ENCODE measurements at regions not wholly inside any gene's neighbourhood (a gene's known extent, or its start where the extent isn't known, plus 50 kb on each side); places are given as distances from the start of the nearest gene placed in this dataset.
A peak's percentile ranks its signal among the peaks of the same experiment; 100 is the strongest.
"Not testable (repeated sequence)": the region's sequence is repeated elsewhere in the genome, so short reads cannot be mapped to it uniquely, and the experiment has no call there.

DNA sequence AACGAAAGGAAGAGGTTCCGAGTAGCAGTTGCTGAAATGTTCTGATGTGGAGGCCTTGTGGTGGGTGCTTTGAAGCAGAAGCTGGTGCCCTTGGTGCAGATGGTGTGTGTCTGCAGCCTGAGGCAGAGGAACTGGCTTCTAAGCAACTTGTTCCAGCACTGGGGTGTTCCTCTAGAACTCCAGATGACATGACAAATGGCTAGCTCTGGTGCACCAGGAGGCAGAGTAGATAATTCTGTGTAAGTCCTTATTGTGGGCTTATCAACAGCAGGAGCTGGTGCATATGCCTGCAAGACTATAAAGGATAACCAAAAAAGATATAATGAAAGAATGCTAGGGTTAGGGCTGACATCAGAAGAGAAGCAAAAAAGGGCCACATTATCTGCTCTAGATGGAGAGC is 76.5 kb downstream of the ARL5B start:
- no peak for DNase-seq (ENCODE audit: low read depth in 2 of 2)

DNA sequence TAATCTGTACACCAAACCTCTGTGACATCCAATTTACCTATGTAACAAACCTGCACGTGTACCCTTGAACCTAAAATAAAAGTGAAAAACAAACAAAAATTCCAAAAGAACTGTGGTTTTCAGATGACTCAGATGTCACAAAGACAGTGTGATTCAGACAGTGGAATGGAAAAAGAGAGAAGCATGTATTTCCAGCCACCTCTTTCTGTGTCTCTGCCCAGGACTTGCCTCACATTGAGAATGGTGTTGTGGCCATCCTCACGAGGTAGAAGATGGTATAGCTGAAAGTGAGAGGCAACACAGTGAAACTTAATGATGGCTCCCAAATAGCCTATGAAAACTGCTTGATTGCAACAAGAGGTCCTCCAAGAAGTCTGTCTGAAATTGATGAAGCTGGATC is 78.0 kb downstream of the ARL5B start:
- DNase-seq (ENCODE audit: low read depth in 2 of 2) = no peak

DNA sequence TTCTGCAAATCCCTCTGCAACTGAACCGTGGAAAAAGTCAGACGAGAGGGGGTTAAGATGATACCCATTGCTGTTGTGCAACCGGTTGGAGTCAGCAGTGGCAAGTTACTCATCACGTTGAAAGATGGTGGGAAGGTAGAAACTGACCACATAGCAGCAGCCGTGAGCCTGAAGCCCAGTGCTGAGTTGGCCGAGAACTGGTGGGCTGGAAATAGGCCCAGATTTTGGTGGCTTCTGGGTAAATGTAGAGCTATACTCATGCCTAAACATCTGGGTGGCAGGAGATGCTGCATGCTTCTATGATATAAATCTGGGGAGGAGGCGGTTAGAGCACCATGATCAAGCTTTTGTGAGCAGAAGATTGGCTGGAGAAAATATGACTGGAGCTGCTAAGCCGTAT is 78.6 kb downstream of the ARL5B start:
- no peak for DNase-seq (ENCODE audit: low read depth in 2 of 2)

DNA sequence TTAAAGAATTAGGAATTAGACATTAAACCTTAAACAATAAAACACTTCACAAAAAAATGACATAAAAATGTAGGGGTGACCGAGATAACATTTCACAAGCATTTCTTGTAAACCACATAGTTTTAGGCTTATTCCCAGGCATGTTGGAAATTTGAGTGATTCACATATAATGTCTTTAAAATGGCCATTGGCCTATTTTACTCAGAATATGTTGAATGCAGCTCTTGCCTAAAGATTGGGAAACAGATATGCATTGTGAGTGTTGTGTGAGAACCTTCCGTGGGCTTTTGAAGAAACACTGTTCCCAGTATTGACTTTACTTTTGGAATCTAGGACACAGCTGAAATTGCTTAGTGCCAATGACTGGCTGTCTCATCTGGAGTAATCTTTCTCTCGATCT is 79.6 kb downstream of the ARL5B start:
- DNase-seq (ENCODE audit: low read depth in 2 of 2) = no peak

DNA sequence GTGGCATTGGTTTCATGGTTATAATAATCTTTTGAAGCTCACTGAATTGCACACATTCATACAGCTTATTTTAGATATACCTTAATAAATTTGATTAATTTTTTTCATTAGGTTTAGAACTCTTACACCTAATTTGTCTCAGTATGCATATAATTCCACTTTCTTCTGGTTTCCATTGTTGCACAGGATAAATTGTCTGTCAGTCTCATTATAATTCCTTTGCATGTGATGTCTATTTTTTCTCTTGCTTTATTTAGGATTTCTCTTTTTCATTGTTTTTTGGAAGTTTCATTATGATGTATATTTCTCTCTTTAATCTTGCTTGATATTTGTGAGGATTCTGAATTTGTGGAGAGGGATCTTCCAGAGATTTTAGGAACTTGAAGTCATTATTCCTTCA is 84.7 kb downstream of the ARL5B start:
- DNase-seq (ENCODE audit: low read depth in 2 of 2) = no peak

DNA sequence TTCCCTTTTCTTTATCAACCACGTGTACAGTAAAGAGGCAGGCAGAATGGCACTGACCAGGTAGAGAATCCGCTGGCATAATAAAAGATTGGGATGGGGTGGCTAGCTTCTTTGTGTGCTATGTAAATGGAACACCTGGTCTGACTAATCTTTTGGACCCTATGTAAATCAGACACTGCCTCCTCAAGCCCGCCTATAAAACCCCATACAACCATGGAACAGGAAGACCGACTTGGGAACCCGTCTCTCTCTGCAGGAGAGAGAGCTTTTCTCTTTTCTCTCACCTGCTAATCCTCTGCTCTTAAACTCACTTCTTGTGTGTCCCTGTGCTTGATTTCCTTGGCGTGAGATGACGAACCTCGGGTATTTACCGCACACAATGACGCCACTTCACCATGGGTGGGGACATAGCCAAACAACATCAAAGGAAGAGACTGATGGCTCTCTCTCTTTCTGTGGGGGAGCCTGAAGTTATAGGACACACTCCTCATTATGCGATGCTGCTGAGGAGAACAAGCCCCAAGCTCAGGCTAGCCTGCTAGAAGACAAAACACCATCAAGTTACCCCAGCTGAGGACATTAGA is 94.2 kb downstream of the ARL5B start:
- no peak for DNase-seq (ENCODE audit: low read depth in 2 of 2)

DNA sequence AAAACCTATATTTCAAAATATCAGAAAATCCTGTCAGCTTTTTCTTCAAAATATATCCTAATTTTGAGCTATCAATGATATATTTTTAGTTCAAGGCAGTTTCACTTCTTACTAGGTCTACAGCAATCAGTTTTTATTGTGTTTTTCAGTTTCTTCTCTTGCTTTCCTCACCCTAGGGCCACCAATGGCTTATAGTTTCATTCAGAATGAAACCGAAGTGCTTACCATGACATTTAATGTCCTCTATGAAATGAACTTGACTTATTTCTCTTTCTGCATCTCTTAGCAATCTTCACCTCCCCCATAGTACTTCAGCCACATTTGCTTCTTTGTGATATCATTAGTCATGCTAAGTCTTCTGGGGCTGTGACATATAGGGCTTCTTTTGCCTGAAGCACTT is 100.3 kb downstream of the ARL5B start:
- DNase-seq (ENCODE audit: low read depth in 2 of 2) = no peak

DNA sequence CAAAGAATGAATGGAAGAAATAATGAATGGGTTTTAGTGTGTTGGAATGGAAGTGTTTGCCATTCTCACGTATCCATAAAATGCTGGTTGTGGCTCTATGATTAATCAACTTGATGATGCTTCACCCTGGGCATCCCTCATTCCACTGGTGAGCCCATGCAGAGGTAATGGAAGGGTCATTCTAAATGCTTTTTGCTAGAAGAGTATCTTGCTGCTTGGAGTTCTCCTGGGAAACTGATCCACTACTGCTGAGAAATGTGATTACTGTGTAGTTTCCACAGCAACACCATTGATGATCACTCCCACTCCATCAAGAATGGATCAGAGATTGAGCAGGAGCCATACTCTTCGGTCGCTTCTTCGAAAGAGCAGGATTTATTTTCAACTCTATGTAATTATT is 101.6 kb downstream of the ARL5B start:
- no peak for DNase-seq (ENCODE audit: low read depth in 2 of 2)

DNA sequence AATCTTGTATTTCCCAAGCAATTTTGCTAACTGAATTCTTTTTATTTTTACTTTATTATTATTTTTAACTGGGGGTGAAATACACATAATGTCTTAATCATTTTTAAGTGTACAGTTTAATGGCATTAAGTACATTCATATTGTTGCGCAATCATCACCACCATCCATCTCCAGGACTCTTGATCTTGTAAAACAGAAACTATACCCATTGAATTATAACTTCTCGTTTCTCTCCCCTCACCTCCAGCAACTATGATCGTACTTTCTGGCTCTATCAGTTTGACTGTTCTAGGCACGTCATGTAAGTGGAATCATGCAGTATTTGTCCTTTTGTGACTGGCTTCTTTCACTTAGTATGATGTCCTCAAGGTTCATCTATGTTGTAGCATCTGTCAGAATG is 108.8 kb downstream of the ARL5B start:
- no peak for DNase-seq (ENCODE audit: low read depth in 2 of 2)

DNA sequence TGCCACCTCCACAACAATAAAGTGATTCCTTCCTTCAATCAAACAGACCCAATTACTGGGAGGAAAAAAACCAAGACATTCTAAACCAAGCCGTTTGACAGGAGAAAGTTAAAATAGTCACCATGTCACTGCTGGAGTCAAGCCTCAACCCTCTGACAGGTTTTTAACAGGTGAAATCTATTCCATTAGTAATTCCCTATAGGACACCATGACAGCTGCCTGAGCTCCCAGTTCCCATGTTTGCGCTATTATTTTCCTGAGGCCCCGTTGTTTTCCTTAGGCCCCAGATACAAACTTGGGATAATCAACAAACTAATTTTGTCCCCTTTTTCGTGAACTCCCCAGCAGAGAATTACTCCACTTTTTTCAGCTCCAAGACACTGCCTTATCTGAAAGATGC is 113.9 kb downstream of the ARL5B start:
- DNase-seq (ENCODE audit: low read depth in 2 of 2) = no peak

DNA sequence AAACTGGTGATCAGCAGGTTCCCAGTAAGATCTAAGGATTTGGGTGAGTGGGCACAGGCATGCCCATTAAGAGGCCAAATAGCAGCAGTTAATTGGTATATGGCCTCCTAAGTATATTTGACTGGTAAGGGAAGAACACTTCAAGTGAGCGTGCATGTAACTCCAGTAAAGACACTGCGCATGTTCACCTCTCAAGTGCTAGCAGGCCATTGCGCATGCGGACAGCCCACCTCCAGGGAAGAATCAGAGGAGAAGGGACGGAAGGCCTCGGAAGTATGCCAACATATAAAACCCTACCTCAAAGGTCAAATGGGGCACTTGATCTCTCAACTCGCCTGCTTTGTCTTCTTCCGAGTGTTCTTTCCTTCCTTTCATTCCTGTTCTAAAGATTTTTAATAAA is 118.0 kb downstream of the ARL5B start:
- no peak for DNase-seq (ENCODE audit: low read depth in 2 of 2)

DNA sequence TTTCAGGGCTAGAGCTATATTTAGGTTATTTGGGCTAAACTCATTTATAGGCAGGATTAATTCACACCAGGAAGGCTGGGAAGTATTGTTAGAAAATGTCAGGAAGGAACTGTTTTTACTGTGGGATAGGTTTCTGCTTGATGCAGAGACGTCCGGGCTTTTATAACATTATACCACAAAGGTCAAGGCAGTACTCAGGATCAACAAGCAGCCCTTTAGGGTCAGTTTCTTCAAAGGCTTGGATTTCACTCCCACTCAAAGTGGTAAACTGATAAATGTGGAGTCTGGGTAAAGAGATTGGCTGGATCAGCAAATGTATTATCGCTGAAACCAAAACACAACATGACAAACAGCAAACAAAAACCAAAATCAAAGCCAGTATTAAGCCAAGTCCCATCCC is 127.2 kb downstream of the ARL5B start:
- DNase-seq (ENCODE audit: low read depth in 2 of 2) = no peak

DNA sequence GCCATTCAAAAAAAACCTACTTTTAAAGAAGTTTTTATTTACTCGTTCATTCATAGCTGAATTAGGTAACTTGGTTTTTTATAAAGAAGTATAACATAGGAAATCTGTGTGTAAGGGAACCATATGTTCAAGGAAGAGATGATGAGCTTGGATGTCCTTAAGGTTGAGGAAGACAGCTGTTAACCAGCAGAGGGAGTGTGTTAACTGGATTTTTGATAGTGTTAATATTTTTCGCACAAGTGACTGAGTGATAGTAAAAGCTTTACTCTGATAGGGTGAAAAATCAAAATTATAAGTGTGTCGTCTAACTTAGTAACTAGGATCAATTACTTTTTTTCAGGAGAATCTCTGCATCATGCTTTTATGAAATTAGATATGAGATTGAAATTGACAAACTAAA is 134.7 kb downstream of the ARL5B start:
- DNase-seq (ENCODE audit: low read depth in 2 of 2) = no peak

DNA sequence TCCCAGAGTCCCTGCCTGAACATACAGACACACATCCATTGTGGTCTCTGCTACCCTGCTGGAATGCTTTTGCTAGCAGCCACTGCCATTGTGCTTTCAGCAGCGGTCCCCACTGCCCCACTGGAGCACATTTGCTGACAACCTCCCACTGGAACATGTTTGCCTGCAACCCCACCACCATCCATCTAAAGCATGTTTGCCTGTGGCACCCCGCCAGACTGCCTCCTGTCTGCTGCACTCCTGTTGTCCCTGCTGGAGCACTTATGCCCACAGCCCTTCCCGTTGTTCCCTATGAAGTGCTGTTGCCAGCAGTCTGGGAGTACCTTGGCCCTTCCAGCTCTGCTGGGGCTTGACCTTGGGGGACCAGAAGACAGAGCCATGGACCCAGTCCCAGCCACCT is 136.3 kb downstream of the ARL5B start:
- no peak for DNase-seq (ENCODE audit: low read depth in 2 of 2)

DNA sequence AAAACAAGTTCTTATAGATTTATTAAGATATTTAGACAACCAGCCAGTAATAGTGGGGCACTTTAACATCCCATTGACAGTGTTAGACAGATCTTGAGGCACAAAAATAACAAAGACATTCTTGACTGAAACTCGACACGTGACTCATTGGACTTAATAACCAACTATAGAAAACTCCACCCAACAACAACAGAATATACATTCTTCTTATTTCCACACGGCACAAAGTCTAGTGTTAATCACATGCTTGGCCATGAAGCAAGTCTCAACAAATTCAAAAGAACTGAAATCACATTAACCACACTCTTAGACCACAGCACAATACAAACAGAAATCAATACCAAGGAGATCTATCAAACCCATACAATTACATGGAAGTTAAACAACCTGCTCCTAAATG is 138.1 kb downstream of the ARL5B start:
- DNase-seq (ENCODE audit: low read depth in 2 of 2) = no peak

DNA sequence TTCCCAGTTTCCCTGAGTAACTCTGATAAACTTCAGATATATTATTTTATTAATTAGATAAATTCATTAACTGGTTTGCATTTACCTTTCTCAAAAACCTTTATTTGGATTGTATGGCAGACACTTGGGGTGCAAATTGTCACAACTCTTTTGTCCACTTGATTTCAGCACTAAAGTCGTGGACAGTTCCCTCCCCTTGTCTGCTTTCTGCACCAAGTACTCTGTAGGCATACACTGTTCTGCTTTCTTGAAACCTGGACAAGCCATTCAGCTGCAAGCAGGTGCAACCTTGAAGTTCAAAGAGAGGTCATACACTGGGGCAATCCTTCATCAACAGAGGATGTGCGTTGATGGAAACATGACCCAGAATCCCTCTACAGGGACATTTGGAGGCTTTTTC is 162.9 kb downstream of the ARL5B start:
- DNase-seq (ENCODE audit: low read depth in 2 of 2) = peak; percentile 1 to 26

DNA sequence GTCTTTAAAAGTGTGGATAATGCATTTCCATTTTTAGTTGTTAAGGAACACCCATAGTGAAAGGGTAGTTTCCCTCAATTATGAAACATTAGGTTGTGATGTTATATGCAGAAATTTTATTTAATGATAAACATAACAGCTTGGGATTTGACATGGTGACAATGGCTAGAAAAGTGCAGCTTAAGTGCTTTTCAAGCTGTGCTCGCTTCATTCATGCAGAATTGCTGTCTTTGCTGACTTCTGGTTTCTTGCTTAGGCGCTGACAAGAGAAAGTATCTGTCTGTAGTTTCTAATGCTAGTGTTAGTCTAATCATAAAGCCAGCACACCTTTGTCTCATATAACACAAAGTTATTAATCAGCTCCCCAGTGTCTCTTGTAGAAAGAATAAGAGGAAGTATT is 170.0 kb downstream of the ARL5B start:
- DNase-seq (ENCODE audit: low read depth in 2 of 2) = no peak

DNA sequence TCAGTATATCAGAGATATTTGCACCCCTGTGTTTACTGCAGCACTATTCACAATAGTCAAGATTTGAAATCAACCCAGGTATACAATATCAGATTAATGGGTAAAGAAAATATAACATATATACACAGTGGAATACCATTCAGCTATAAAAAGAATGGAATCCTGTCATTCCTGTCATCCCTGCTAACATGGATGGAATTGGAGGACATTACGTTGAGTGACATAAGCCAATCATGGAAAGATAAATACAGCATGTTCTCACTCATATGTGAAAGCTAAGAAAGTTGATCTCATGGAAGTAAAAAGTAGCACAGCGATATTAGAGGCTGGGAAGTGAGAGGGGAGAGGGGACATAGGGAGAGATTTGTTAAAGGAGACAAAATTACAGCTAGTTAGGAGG is 171.0 kb downstream of the ARL5B start:
- DNase-seq (ENCODE audit: low read depth in 2 of 2) = no peak

DNA sequence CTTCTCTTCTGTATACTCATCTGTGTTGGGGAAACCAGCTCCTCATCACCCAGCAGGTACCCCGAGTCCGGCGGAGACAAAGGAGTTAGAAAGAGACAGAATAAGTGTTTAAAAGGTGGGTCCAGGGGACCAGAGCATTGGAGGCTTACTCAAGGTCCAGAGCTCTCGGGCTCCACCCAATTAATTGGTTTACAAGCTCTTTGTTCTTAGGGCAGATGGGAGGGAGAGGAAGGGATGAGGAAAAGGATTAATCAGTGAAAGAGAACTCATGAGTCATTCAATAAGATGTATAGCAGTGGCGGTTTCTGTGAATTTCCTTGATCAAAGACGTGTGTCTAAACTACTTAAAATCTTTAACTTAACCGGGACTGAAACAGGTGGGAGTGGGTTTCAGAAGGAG is 192.0 kb upstream of the MALRD1 start:
- not testable (repeated sequence) for DNase-seq (ENCODE audit: low read depth in 2 of 2)

DNA sequence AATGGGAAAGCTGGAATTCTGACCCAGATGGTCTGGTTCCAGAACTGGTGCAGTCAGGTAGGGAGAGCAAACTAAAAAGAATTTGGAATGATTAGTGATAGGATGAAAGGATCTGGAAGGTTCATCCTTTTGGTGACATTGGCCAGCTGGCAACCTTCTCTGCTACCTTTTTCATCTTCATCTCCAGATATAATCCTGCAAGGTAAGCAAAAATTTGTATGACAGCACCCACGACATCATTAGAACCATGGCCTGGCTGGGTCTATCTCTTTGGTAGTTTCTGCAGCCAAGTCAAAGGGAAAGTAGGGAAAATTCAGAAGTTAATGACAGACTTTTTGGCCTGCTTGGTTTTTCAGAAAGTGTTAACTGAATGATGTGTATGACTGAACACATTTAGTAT is 188.9 kb upstream of the MALRD1 start:
- DNase-seq (ENCODE audit: low read depth in 2 of 2) = no peak

DNA sequence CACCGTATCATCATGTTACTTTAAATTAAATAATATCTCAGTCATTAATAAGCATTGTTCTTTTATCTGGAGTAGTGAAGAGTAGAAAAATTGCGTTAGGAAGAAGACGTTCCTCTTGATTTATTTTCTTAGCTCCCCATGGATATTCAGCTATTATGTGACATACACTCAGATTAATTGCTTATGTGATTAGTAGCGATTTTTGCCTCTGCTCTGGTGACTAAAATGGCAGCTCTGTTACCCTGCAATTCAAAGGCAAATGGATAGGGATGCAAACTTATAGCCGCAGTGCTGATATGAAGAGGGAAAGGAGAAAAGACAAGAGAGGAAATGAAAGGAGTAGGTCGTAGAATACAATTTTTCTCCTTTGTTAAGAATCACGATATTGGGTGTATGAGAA is 188.4 kb upstream of the MALRD1 start:
- DNase-seq (ENCODE audit: low read depth in 2 of 2) = no peak

DNA sequence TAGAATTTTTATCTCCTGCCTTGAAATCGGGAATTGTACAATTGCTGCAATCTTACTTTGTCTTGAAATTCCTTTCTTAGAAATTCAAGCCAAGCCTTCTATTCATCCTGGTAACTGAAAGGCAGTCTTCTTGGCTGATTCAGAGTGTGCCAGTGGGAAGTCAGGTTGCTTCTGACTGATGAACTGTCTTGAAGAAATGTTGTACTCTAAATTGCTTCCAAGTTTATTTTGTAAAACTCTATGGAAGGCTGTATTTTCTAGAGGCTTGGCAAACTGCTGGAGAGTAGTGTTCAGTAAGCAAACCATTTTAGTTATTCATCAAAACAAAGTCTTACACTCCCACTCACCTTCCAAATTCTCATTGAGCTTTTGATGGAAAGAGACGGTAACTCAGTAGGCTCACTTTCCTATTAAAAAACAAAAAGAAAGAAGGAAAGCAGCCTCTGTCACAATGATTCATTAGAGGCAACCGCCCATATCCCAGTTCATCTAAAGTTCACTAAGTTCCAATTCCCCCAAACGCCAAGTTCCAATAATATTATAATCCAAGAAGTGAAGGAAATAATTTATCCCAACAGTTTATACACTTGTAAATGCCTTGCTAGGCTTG is 187.9 kb upstream of the MALRD1 start:
- DNase-seq (ENCODE audit: low read depth in 2 of 2) = no peak

DNA sequence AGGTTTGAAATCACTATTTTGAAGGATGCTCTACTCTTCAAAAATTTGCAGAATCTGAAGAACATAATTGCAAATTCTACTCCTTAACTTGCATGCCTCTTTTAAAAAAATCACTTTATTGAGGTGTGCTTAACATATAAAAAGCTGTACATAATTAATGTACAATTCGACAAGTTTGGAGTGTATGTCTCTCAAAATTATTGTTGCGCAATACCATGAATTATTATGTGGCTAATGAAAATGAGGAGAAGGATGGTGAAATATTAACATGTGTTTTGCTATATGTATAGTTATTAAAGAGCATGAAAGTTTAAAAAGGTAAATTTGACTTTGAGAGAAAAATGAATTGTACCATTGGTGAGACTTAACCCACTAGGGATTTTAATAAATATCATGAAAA is 187.2 kb upstream of the MALRD1 start:
- DNase-seq (ENCODE audit: low read depth in 2 of 2) = no peak

DNA sequence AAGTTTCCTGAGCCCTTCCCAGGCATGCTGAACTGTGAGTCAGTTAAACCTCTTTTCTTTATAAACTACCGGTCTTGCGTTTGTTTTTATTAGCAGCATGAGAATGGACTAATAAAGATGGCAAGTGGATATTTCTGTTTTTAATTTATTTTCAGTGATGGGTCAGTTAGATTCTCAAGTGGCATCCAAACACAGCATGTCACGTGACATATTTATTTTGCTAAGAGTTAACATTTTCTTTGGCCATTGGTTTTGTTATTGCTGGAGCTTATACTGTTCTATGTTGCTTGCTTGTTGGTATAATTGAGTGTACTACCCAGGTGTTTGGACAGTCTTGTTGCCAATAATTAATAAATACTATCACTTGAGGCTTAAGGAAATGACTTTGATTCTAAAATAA is 181.7 kb upstream of the MALRD1 start:
- DNase-seq (ENCODE audit: low read depth in 2 of 2) = no peak
